Parathyroid adenoma (tissue), 2 donors: ENCODE measurements at regions not wholly inside any gene's neighbourhood (a gene's known extent, or its start where the extent isn't known, plus 50 kb on each side); places are given as distances from the start of the nearest gene placed in this dataset.

Experiments
- H2AFZ ChIP-seq: fragments of 300-600 bp; sonication (generic); one replicate; pipeline ENCODE4 v1.7.0; 2017; ENCODE audit warnings: antibody characterized with exemption, mild to moderate bottlenecking
- H3K27ac ChIP-seq: fragments of 300-600 bp; sonication (generic); one replicate; pipeline ENCODE4 v1.7.0; 2017
- H3K27me3 ChIP-seq: fragments of 300-600 bp; sonication (generic); one replicate; pipeline ENCODE4 v1.7.0; 2017; ENCODE audit warnings: low read length; ENCODE audit not compliant: control insufficient read depth, insufficient read depth
- H3K36me3 ChIP-seq: fragments of 300-600 bp; sonication (generic); one replicate; pipeline ENCODE4 v1.7.0; 2017; ENCODE audit warnings: low read length; ENCODE audit not compliant: control insufficient read depth, insufficient read depth
- H3K4me1 ChIP-seq: fragments of 300-600 bp; sonication (generic); one replicate; pipeline ENCODE4 v1.7.0; 2017; ENCODE audit warnings: control low read depth
- H3K4me2 ChIP-seq: fragments of 300-600 bp; sonication (generic); one replicate; pipeline ENCODE4 v1.7.0; 2017; ENCODE audit warnings: low read length
- H3K4me3 ChIP-seq: fragments of 300-600 bp; sonication (generic); one replicate; pipeline ENCODE4 v1.7.0; 2017; ENCODE audit warnings: low read depth, low read length
- H3K79me2 ChIP-seq: fragments of 300-600 bp; sonication (generic); one replicate; pipeline ENCODE4 v1.7.0; 2017; ENCODE audit warnings: control low read depth
- H3K9ac ChIP-seq: fragments of 300-600 bp; sonication (generic); one replicate; pipeline ENCODE4 v1.7.0; 2017; ENCODE audit warnings: mild to moderate bottlenecking
- H3K9me3 ChIP-seq: fragments of 300-600 bp; sonication (generic); one replicate; pipeline ENCODE4 v1.7.0; 2017; ENCODE audit warnings: low read length; ENCODE audit not compliant: control insufficient read depth
- CTCF ChIP-seq: fragments of 300-600 bp; sonication (generic); IDR thresholded peaks from one replicate; pipeline ENCODE4 v1.7.0; 2017; ENCODE audit warnings: antibody characterized with exemption, mild to moderate bottlenecking
- donor health status: primary hyperparathyroidism.

DNA sequence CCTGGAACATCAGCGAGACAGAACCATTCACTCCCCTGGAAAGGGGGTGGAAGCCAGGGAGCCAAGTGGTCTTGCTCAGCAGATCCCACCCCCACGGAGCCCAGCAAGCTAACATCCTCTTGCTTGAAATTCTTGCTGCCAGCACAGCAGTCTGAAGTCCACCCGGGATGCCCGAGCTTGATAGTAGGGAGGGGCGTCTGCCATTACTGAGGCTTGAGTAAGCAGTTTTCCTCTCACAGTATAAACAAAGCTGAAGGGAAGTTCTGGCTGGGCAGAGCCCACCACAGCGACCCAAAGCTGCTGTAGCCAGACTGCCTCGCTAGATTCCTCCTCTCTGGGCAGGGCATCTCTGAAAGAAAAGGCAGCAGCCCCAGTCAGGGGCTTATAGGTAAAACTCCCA, 764.8 kb upstream of the LUZP2 start:
- no peak overlapping the region for H3K9ac ChIP-seq
- H3K79me2 ChIP-seq: no peaks in the 10 kb centered on the region
- no peak for TF ChIP-seq CTCF
- no peak overlapping the region for H3K4me3 ChIP-seq
- no peaks in the 10 kb centered on the region for H3K4me1 ChIP-seq
- H3K9me3 ChIP-seq: no peaks in the 10 kb centered on the region
- H2AFZ ChIP-seq: no peak overlapping the region
- H3K27me3 ChIP-seq: no peaks in the 10 kb centered on the region
- no peaks in the 10 kb centered on the region for H3K36me3 ChIP-seq
- no peak overlapping the region for H3K4me2 ChIP-seq
- H3K27ac ChIP-seq: no peak overlapping the region

DNA sequence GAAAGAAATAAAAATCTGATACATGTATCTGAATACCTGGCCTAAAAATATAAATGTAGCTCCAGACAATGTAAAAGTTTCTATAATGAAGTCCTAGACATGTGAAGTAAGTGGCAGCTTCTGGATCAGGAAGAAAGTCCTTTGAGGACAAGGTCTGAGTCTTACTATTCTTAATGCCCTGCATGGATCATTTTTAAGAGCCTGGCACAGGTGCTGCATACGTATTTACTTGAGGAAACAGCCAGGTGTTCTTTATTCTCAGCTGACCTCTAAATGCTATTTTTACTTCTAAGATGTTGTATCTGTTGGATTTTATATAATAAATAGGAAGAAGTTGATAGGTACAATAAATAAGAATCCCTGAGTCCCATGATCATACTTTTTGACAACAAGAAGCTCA, 750.0 kb upstream of the LUZP2 start:
- Histone ChIP-seq H3K9ac (no peak overlapping the region), H2AFZ (no peak overlapping the region), H3K27ac (no peak overlapping the region), H3K4me2 (no peak overlapping the region), H3K4me1 (no peaks in the 10 kb centered on the region), H3K79me2 (no peaks in the 10 kb centered on the region), H3K9me3 (no peaks in the 10 kb centered on the region), H3K36me3 (no peaks in the 10 kb centered on the region), H3K27me3 (no peaks in the 10 kb centered on the region), H3K4me3 (no peak overlapping the region)
- no peak for TF ChIP-seq CTCF

- Histone ChIP-seq H3K4me2 (no peak overlapping the region), H3K4me1 (no peaks in the 10 kb centered on the region), H3K9ac (no peak overlapping the region), H3K27ac (no peak overlapping the region), H3K79me2 (no peaks in the 10 kb centered on the region), H3K36me3 (no peaks in the 10 kb centered on the region), H3K9me3 (no peaks in the 10 kb centered on the region), H2AFZ (no peak overlapping the region), H3K4me3 (no peak overlapping the region), H3K27me3 (no peaks in the 10 kb centered on the region)
- no peak for TF ChIP-seq CTCF
Observed at GRCh38 chr11:23749762-23750430, 747.0 kb upstream of the LUZP2 start.

DNA sequence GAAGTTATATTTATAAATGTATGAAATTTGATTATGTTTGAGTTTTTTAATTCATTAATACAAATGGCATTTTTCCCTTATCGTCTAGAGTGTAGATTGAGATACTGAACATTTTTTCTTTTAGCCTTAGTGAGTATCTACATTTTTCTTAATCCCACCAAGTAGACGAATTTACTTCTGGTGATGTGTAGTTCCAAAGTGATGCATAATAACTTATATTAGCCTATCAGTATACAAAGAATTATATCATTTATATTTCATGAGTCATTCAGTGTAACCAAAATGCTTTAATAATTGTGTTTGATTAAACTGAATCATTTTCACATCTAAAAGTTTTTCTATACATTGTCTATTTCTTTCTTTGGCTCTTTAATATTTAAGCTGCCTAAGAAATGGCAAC, 745.6 kb upstream of the LUZP2 start:
- no peak overlapping the region for H3K9ac ChIP-seq
- H3K27ac ChIP-seq: no peak overlapping the region
- H2AFZ ChIP-seq: no peak overlapping the region
- H3K4me2 ChIP-seq: no peak overlapping the region
- no peak overlapping the region for H3K4me3 ChIP-seq
- no peaks in the 10 kb centered on the region for H3K4me1 ChIP-seq
- H3K27me3 ChIP-seq: no peaks in the 10 kb centered on the region
- no peaks in the 10 kb centered on the region for H3K36me3 ChIP-seq
- no peak for TF ChIP-seq CTCF
- no peaks in the 10 kb centered on the region for H3K79me2 ChIP-seq
- H3K9me3 ChIP-seq: no peaks in the 10 kb centered on the region

DNA sequence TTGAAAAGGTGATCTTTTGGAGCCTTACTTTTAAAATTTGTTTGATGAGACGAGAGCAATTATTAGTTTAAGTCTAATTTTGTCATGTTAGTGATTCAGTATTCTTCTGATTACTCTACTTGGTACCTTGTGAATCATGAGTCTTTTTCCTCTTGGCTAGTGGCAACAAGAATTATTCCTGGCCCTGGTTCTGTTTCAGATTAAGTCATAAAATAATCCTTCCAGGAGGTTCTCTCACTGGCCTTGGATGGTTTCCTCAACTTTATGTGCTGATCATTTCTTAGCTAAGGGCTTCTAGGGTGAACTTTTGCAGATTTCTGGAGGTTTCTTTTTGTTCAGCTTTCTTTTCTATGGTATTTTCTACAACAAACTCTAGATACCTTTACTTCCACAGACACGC, 741.8 kb upstream of the LUZP2 start:
- no peak overlapping the region for H3K9ac ChIP-seq
- no peaks in the 10 kb centered on the region for H3K4me1 ChIP-seq
- no peaks in the 10 kb centered on the region for H3K79me2 ChIP-seq
- H2AFZ ChIP-seq: no peak overlapping the region
- H3K9me3 ChIP-seq: no peaks in the 10 kb centered on the region
- no peak overlapping the region for H3K4me3 ChIP-seq
- H3K27ac ChIP-seq: no peak overlapping the region
- H3K27me3 ChIP-seq: no peaks in the 10 kb centered on the region
- no peak for TF ChIP-seq CTCF
- H3K36me3 ChIP-seq: no peaks in the 10 kb centered on the region
- no peak overlapping the region for H3K4me2 ChIP-seq
